ENCODE measurements at regions not wholly inside any gene's neighbourhood (a gene's known extent, or its start where the extent isn't known, plus 50 kb on each side); places are given as distances from the start of the nearest gene placed in this dataset.

- POLR2A ChIA-PET = no interaction called here
- no peak for TF ChIP-seq MAX (IDR thresholded peaks at IDR 0.05)
- 0 out of 2 replicates have a peak, but pooled peaks have one; percentile 16 for TF ChIP-seq SP1 (IDR thresholded peaks at IDR 0.05; ENCODE audit: low read depth)
- TF ChIP-seq FOSL1 (IDR thresholded peaks at IDR 0.05; ENCODE audit: low read depth) = peak; percentile 31
- no peak for TF ChIP-seq SRF (IDR thresholded peaks at IDR 0.05; ENCODE audit: low read depth)
- peak; percentile 38; the same call in 1 of the 2 replicates for TF ChIP-seq JUND (IDR thresholded peaks at IDR 0.05)
- no peak overlapping the region for H3K4me2 ChIP-seq (ENCODE audit: low read length)
Measured at GRCh38 chr1:90274376-90274775, 279.5 kb downstream of the ZNF326 start.

GRCh38 chr1:90273241-90273774, 278.4 kb downstream of the ZNF326 start:
- no peaks in the 10 kb centered on the region for H3K36me3 ChIP-seq (ENCODE audit: control insufficient read depth in 1 of 2, insufficient read depth in 2 of 2, low read length in 2 of 2)
- H3K4me1 ChIP-seq (ENCODE audit: control insufficient read depth in 1 of 2, insufficient read depth in 2 of 2, low read length in 2 of 2) = peaks cover 0 to 4% of the 10 kb centered on the region in 2 experiments; a peak in 1 of 4 replicates
- ATAC-seq = no peak

More at GRCh38 chr1:90274376-90274775, 279.5 kb downstream of the ZNF326 start:
- intact Hi-C loops (cut with micrococcal nuclease) = no loop called here
- H3K9ac ChIP-seq (ENCODE audit: low read length) = no peak overlapping the region
- H3K9me3 ChIP-seq (ENCODE audit: control insufficient read depth in 1 of 2, insufficient read depth in 1 of 2, low read depth in 1 of 2, low read length in 2 of 2) = no peaks in the 10 kb centered on the region
- RAD21 ChIA-PET (ENCODE audit: low non-redundant PET in 1 of 2, low total read pairs in 2 of 2, uncharacterized antibody in 2 of 2, unreplicated experiment in 2 of 2) = no interaction called here
- no peak overlapping the region for H3K4me3 ChIP-seq (replicated peaks in 1 of 2; ENCODE audit: low read depth in 1 of 2, low read length in 2 of 2)
- BruUV-seq (replicated peaks) = no TSS peak
- ATAC-seq (no peak), DNase-seq (ENCODE audit: low read depth, low spot score) (peak; percentile 3)
- CTCF ChIA-PET = no interaction called here
- H3K9me2 ChIP-seq (ENCODE audit: insufficient read depth) = no peaks in the 10 kb centered on the region
- H3K27me3 ChIP-seq (ENCODE audit: insufficient read depth, low read length) = peaks cover 9% of the 10 kb centered on the region; the same call in 1 of the 2 replicates
- no peaks in the 10 kb centered on the region for H4K20me1 ChIP-seq (ENCODE audit: insufficient read depth)
- H2AFZ ChIP-seq (ENCODE audit: low read depth, low read length, poor library complexity, severe bottlenecking) = no peak overlapping the region
- H3K4me1 ChIP-seq (ENCODE audit: control insufficient read depth in 1 of 2, insufficient read depth in 2 of 2, low read length in 2 of 2) = peaks cover 0 to 4% of the 10 kb centered on the region in 2 experiments; a peak in 1 of 4 replicates
- no peaks in the 10 kb centered on the region for H3K79me2 ChIP-seq (ENCODE audit: insufficient read depth, low read length)
- H3K36me3 ChIP-seq (ENCODE audit: control insufficient read depth in 1 of 2, insufficient read depth in 2 of 2, low read length in 2 of 2) = no peaks in the 10 kb centered on the region
- H3K27ac ChIP-seq (ENCODE audit: low read depth, low read length) = no peak overlapping the region

More at GRCh38 chr1:90273241-90273774, 278.4 kb downstream of the ZNF326 start:
- Histone ChIP-seq H3K79me2 (ENCODE audit: insufficient read depth, low read length) (no peaks in the 10 kb centered on the region), H3K27me3 (ENCODE audit: insufficient read depth, low read length) (peaks cover 7% of the 10 kb centered on the region; the same call in 1 of the 2 replicates), H3K9me3 (ENCODE audit: control insufficient read depth in 1 of 2, insufficient read depth in 1 of 2, low read depth in 1 of 2, low read length in 2 of 2) (no peaks in the 10 kb centered on the region), H3K4me3 (replicated peaks in 1 of 2; ENCODE audit: low read depth in 1 of 2, low read length in 2 of 2) (no peak overlapping the region), H4K20me1 (ENCODE audit: insufficient read depth) (no peaks in the 10 kb centered on the region), H3K27ac (ENCODE audit: low read depth, low read length) (no peak overlapping the region), H3K9me2 (ENCODE audit: insufficient read depth) (no peaks in the 10 kb centered on the region), H2AFZ (ENCODE audit: low read depth, low read length, poor library complexity, severe bottlenecking) (no peak overlapping the region), H3K4me2 (ENCODE audit: low read length) (no peak overlapping the region), H3K9ac (ENCODE audit: low read length) (no peak overlapping the region)
- intact Hi-C loops (cut with micrococcal nuclease) = no loop called here
- no TSS peak for BruUV-seq (replicated peaks)
- DNase-seq (ENCODE audit: low read depth, low spot score) = no peak
- POLR2A ChIA-PET = no interaction called here
- CTCF ChIA-PET = no interaction called here
- RAD21 ChIA-PET (ENCODE audit: low non-redundant PET in 1 of 2, low total read pairs in 2 of 2, uncharacterized antibody in 2 of 2, unreplicated experiment in 2 of 2) = interaction anchor here in 1 of 2 experiments (0.6 kb wide), 1 partner anchor 14 kb away, joined by 3 read pairs; no protein-coding TSS in a partner anchor
- no peak for TF ChIP-seq CBX3 (IDR thresholded peaks at IDR 0.05; ENCODE audit: low read depth)
- no peak for TF ChIP-seq SP1 (IDR thresholded peaks at IDR 0.05; ENCODE audit: low read depth)
- TF ChIP-seq JUND (IDR thresholded peaks at IDR 0.05) = no peak
- TF ChIP-seq YY1 (IDR thresholded peaks at IDR 0.05; ENCODE audit: extremely low read depth, insufficient replicate concordance, low read depth, low read length) = no peak
- TF ChIP-seq POLR2AphosphoS5 (IDR thresholded peaks at IDR 0.05; ENCODE audit: low read depth, low read length) = no peak
- no peak for TF ChIP-seq FOSL1 (IDR thresholded peaks at IDR 0.05; ENCODE audit: low read depth)
- TF ChIP-seq ZNF274 (IDR thresholded peaks at IDR 0.05; ENCODE audit: low read depth, low read length) = no peak
- TF ChIP-seq POLR2A (IDR thresholded peaks at IDR 0.05; ENCODE audit: borderline replicate concordance, extremely low read depth, insufficient read depth, insufficient read length) = no peak
- no peak for TF ChIP-seq EZH2 (IDR thresholded peaks at IDR 0.05)
- no peak for TF ChIP-seq ATF3 (IDR thresholded peaks at IDR 0.05)
- no peak for TF ChIP-seq ELF1 (IDR thresholded peaks at IDR 0.05; ENCODE audit: borderline replicate concordance, low read depth)
- no peak for TF ChIP-seq RAD21 (IDR thresholded peaks at IDR 0.05; ENCODE audit: low read depth)
- TF ChIP-seq CTCF (IDR thresholded peaks at IDR 0.05 in 2 of 3, conservative IDR thresholded peaks at IDR 0.05 in 1 of 3; ENCODE audit: borderline replicate concordance in 1 of 3, insufficient read depth in 1 of 3, low read depth in 2 of 3, low read length in 2 of 3) = no peak
- TF ChIP-seq TCF7L2 (IDR thresholded peaks at IDR 0.05; ENCODE audit: borderline replicate concordance, extremely low read depth, insufficient read depth, insufficient read length) = no peak
- no peak for TF ChIP-seq EZH2phosphoT487 (IDR thresholded peaks at IDR 0.05; ENCODE audit: borderline replicate concordance)
- TF ChIP-seq CEBPB (IDR thresholded peaks at IDR 0.05; ENCODE audit: low read depth) = no peak
- no peak for TF ChIP-seq SRF (IDR thresholded peaks at IDR 0.05; ENCODE audit: low read depth)
- no peak for TF ChIP-seq ZFX (IDR thresholded peaks at IDR 0.05)
